SK-N-SH (cell line): ENCODE measurements at regions not wholly inside any gene's neighbourhood (a gene's known extent, or its start where the extent isn't known, plus 50 kb on each side); places are given as distances from the start of the nearest gene placed in this dataset.

ENCODE experiments used
- CTCF ChIA-PET: fragments of 300-600, 350-600 bp; formaldehyde crosslinking; extraction: SDS; loops from one replicate; lab custom pipeline; 2021; lab: Yijun Ruan, JAX
- POLR2A ChIA-PET: fragments of 350-600 bp; sonication (Branson Sonifier 250); formaldehyde crosslinking; extraction: SDS; loops from one replicate; lab custom pipeline; 2020; ENCODE audit warnings: antibody characterized with exemption, inconsistent platforms; lab: Yijun Ruan, JAX
- DNase-seq: peaks from one replicate; pipeline ENCODE4 v3.0.0; 2012
- H2AFZ ChIP-seq: fragments of 200-600 bp; sonication (generic); 2 replicates; pipeline ENCODE4 v1.8.1; 2016; ENCODE audit warnings: antibody characterized with exemption, mild to moderate bottlenecking, low read depth
- H3F3A ChIP-seq: fragments of 200-600 bp; sonication (generic); replicated peaks from 2 replicates; pipeline ENCODE3; 2016; ENCODE audit warnings: antibody characterized with exemption, mild to moderate bottlenecking; ENCODE audit not compliant: insufficient read depth
- H3K27ac ChIP-seq, 2 experiments: fragments of 200-500 bp in 1 of 2; fragments of 200-600 bp in 1 of 2; sonication (Bioruptor generic) in 1 of 2; sonication (generic), shearing (Covaris generic) in 1 of 2; 2 replicates each; pipeline versions ENCODE4 v1.5.1 to v1.6.1; 2014 to 2016; ENCODE audit warnings: low read depth in 2 of 2, inconsistent platforms in 1 of 2, low read length in 1 of 2, mild to moderate bottlenecking in 1 of 2, mixed read lengths in 1 of 2
- H3K27me3 ChIP-seq: fragments of 200-600 bp; sonication (generic), shearing (Covaris generic); 2 replicates; pipeline ENCODE4 v1.6.1; 2016; ENCODE audit warnings: mixed run types; ENCODE audit not compliant: insufficient read depth
- H3K36me3 ChIP-seq, 2 experiments: fragments of 200-500 bp in 1 of 2; fragments of 200-600 bp in 1 of 2; sonication (Bioruptor generic) in 1 of 2; sonication (generic) in 1 of 2; replicated peaks in 1 of 2; 2 replicates each; pipeline versions ENCODE3 to v1.5.1; 2014 to 2016; ENCODE audit warnings: low read length in 1 of 2, mild to moderate bottlenecking in 1 of 2; ENCODE audit not compliant: insufficient read depth in 2 of 2, control insufficient read depth in 1 of 2
- H3K4me1 ChIP-seq, 2 experiments: fragments of 200-500 bp in 1 of 2; fragments of 200-600 bp in 1 of 2; sonication (Bioruptor generic) in 1 of 2; sonication (generic), shearing (Covaris generic) in 1 of 2; 2 replicates each; pipeline versions ENCODE4 v1.5.1 to v1.6.1; 2014 to 2016; ENCODE audit warnings: low read depth in 1 of 2, low read length in 1 of 2, mixed run types in 1 of 2; ENCODE audit not compliant: insufficient read depth in 2 of 2, control insufficient read depth in 1 of 2
- H3K4me2 ChIP-seq: fragments of 200-600 bp; sonication (generic), shearing (Covaris generic); 2 replicates; pipeline ENCODE4 v1.6.1; 2017; ENCODE audit warnings: mixed run types
- H3K4me3 ChIP-seq, 2 experiments: fragments of 200-500 bp in 1 of 2; fragments of 200-600 bp in 1 of 2; sonication (Bioruptor generic) in 1 of 2; sonication (generic), shearing (Covaris generic) in 1 of 2; 2 replicates each; pipeline versions ENCODE4 v1.5.1 to v1.8.1; 2014 to 2016; ENCODE audit warnings: low read depth in 2 of 2, inconsistent platforms in 1 of 2, low read length in 1 of 2, mild to moderate bottlenecking in 1 of 2, mixed read lengths in 1 of 2, moderate library complexity in 1 of 2
- H3K79me2 ChIP-seq: fragments of 200-600 bp; sonication (generic); 2 replicates; pipeline ENCODE4 v1.8.1; 2017; ENCODE audit warnings: mild to moderate bottlenecking; ENCODE audit not compliant: insufficient read depth
- H3K9ac ChIP-seq: fragments of 200-600 bp; sonication (generic); 2 replicates; pipeline ENCODE4 v1.6.1; 2017; ENCODE audit warnings: mixed run types
- H3K9me2 ChIP-seq: fragments of 200-600 bp; sonication (generic); 2 replicates; pipeline ENCODE4 v1.6.1; 2017; ENCODE audit warnings: mixed run types
- H3K9me3 ChIP-seq: fragments of 200-600 bp; sonication (generic); 2 replicates; pipeline ENCODE4 v1.6.1; 2017; ENCODE audit warnings: mixed run types, mild to moderate bottlenecking, moderate library complexity
- H4K20me1 ChIP-seq: fragments of 200-600 bp; sonication (generic); 2 replicates; pipeline ENCODE4 v1.6.1; 2017; ENCODE audit warnings: mild to moderate bottlenecking, mixed run types; ENCODE audit not compliant: insufficient read depth
- EP300 ChIP-seq, 2 experiments: IDR thresholded peaks; 2 replicates each; pipeline versions ENCODE4 v1.4.0 to v1.6.1; 2012; ENCODE audit warnings: borderline replicate concordance in 1 of 2, low read depth in 1 of 2, low read length in 1 of 2
- FOSL2 ChIP-seq: IDR thresholded peaks from 2 replicates; pipeline ENCODE4 v1.4.0; 2012; ENCODE audit warnings: low read depth, mild to moderate bottlenecking, moderate library complexity, borderline replicate concordance
- FOXJ3 ChIP-seq: sonication (generic); formaldehyde crosslinking; IDR thresholded peaks from 2 replicates; pipeline ENCODE4 v1.5.1; 2020; ENCODE audit warnings: mild to moderate bottlenecking, missing genetic modification reagents
- FOXM1 ChIP-seq: IDR thresholded peaks from 2 replicates; pipeline ENCODE4 v1.4.0; 2012; ENCODE audit warnings: low read depth, mild to moderate bottlenecking
- GABPA ChIP-seq: IDR thresholded peaks from 2 replicates; pipeline ENCODE4 v1.4.0; 2012; ENCODE audit warnings: low read depth, mild to moderate bottlenecking
- JUND ChIP-seq: IDR thresholded peaks from 2 replicates; pipeline ENCODE4 v1.4.0; 2012
- MEF2A ChIP-seq: IDR thresholded peaks from 2 replicates; pipeline ENCODE4 v1.4.0; 2012; ENCODE audit warnings: low read depth, borderline replicate concordance
- MXI1 ChIP-seq: IDR thresholded peaks from 2 replicates; pipeline ENCODE4 v1.6.1; 2012; ENCODE audit warnings: mild to moderate bottlenecking, low read depth, low read length, improper control_type of control experiment
- NFIC ChIP-seq: IDR thresholded peaks from 2 replicates; pipeline ENCODE4 v1.4.0; 2012; ENCODE audit warnings: borderline replicate concordance
- NRF1 ChIP-seq: IDR thresholded peaks from 2 replicates; pipeline ENCODE4 v1.6.1; 2012; ENCODE audit warnings: low read depth, mild to moderate bottlenecking, low read length
- RXRA ChIP-seq: IDR thresholded peaks from 2 replicates; pipeline ENCODE4 v1.4.0; 2012; ENCODE audit warnings: low read depth, mild to moderate bottlenecking, borderline replicate concordance
- SIN3A ChIP-seq: IDR thresholded peaks from 2 replicates; pipeline ENCODE4 v1.6.1; 2012; ENCODE audit warnings: low read depth, mild to moderate bottlenecking, low read length, moderate library complexity, borderline replicate concordance
- SMC3 ChIP-seq: IDR thresholded peaks from 2 replicates; pipeline ENCODE4 v1.6.1; 2012; ENCODE audit warnings: low read depth, low read length, improper control_type of control experiment
- TCF12 ChIP-seq: IDR thresholded peaks from 2 replicates; pipeline ENCODE4 v1.4.0; 2012
- YY1 ChIP-seq: IDR thresholded peaks from 2 replicates; pipeline ENCODE4 v1.4.0; 2012; ENCODE audit warnings: low read depth, mild to moderate bottlenecking
- WGBS: methylation state at CpG from one replicate; pipeline ENCODE4 v1.1.6; 2017; ENCODE audit warnings: low lambda C conversion rate; 5-methylcytosine and 5-hydroxymethylcytosine counted together
- TF ChIP-seq, protein P1 (sequence below): fragments of 150-350 bp; IDR thresholded peaks from 2 replicates; pipeline ENCODE4 v1.6.1; 2016; ENCODE audit warnings: mild to moderate bottlenecking, low read depth, low read length
- TF ChIP-seq, protein P2 (sequence below): IDR thresholded peaks from 2 replicates; pipeline ENCODE4 v1.4.0; 2012; ENCODE audit warnings: low read depth
- TF ChIP-seq, protein P3 (sequence below): IDR thresholded peaks from 2 replicates; pipeline ENCODE4 v1.6.1; 2012; ENCODE audit warnings: mild to moderate bottlenecking, low read depth, low read length, moderate library complexity
- TF ChIP-seq, protein P4 (sequence below): IDR thresholded peaks from 2 replicates; pipeline ENCODE4; 2012
- TF ChIP-seq, protein P5 (sequence below): fragments of 200-600 bp; sonication (generic); IDR thresholded peaks from 2 replicates; pipeline ENCODE4 v1.6.1; 2017; ENCODE audit warnings: antibody characterized with exemption, mild to moderate bottlenecking, moderate library complexity
- TF ChIP-seq, protein P6 (sequence below): IDR thresholded peaks from 2 replicates; pipeline ENCODE4 v1.4.0; 2012; ENCODE audit warnings: low read depth, borderline replicate concordance
- TF ChIP-seq, protein P7 (sequence below): fragments of 150-350 bp; IDR thresholded peaks from 2 replicates; pipeline ENCODE4 v1.6.1; 2017; ENCODE audit warnings: antibody characterized with exemption, low read length, low read depth, borderline replicate concordance
- TF ChIP-seq, protein P8 (sequence below): IDR thresholded peaks from 2 replicates; pipeline ENCODE4 v1.4.0; 2012; ENCODE audit warnings: low read depth, borderline replicate concordance

DNA sequence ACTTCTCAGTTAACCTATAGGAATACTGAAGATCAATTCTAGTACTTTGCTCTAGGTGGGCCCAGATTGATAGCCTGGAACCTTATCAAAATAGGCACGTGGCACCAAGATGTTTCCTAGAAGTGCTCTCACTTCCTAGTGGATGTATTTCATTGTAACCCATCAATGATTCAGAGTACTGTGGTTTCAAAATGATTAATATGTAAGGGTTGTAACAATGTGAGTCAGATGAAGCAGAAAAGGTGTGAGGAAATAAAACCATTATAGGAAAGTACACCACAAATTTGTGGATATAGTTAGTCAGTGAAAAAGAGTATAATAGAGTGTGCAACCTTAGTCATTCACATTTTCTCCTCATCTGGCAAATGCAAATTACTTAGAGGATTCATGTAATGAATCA is 177.3 kb upstream of the FST start:
- Histone ChIP-seq H3K9ac (no peak overlapping the region), H3K36me3 (no peaks in the 10 kb centered on the region), H3K79me2 (no peaks in the 10 kb centered on the region), H3K4me2 (no peak overlapping the region), H3K4me1 (no peaks in the 10 kb centered on the region), H3K27ac (peak overlapping the region in 1 of 2 experiments; percentile 25; a peak in 1 of 4 replicates), H3K9me3 (no peaks in the 10 kb centered on the region), H3F3A (peaks cover 6% of the 10 kb centered on the region), H4K20me1 (no peaks in the 10 kb centered on the region), H3K4me3 (no peak overlapping the region), H3K27me3 (no peaks in the 10 kb centered on the region), H3K9me2 (no peaks in the 10 kb centered on the region), H2AFZ (no peak overlapping the region)
- ChIA-PET POLR2A (no interaction called here), CTCF (no interaction called here)
- 6% methylated on average over 1 of the region's 1 CpG for WGBS
- no peak for DNase-seq
- peak; percentile 79 for TF ChIP-seq TCF12
- TF ChIP-seq, protein P1, sequence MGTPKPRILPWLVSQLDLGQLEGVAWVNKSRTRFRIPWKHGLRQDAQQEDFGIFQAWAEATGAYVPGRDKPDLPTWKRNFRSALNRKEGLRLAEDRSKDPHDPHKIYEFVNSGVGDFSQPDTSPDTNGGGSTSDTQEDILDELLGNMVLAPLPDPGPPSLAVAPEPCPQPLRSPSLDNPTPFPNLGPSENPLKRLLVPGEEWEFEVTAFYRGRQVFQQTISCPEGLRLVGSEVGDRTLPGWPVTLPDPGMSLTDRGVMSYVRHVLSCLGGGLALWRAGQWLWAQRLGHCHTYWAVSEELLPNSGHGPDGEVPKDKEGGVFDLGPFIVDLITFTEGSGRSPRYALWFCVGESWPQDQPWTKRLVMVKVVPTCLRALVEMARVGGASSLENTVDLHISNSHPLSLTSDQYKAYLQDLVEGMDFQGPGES, result no peak
- TF ChIP-seq, protein P2, sequence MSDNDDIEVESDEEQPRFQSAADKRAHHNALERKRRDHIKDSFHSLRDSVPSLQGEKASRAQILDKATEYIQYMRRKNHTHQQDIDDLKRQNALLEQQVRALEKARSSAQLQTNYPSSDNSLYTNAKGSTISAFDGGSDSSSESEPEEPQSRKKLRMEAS, result peak; percentile 89
- TF ChIP-seq SIN3A, result no peak
- TF ChIP-seq NFIC, result 0 out of 2 replicates have a peak, but pooled peaks have one; percentile 41
- TF ChIP-seq, protein P3, sequence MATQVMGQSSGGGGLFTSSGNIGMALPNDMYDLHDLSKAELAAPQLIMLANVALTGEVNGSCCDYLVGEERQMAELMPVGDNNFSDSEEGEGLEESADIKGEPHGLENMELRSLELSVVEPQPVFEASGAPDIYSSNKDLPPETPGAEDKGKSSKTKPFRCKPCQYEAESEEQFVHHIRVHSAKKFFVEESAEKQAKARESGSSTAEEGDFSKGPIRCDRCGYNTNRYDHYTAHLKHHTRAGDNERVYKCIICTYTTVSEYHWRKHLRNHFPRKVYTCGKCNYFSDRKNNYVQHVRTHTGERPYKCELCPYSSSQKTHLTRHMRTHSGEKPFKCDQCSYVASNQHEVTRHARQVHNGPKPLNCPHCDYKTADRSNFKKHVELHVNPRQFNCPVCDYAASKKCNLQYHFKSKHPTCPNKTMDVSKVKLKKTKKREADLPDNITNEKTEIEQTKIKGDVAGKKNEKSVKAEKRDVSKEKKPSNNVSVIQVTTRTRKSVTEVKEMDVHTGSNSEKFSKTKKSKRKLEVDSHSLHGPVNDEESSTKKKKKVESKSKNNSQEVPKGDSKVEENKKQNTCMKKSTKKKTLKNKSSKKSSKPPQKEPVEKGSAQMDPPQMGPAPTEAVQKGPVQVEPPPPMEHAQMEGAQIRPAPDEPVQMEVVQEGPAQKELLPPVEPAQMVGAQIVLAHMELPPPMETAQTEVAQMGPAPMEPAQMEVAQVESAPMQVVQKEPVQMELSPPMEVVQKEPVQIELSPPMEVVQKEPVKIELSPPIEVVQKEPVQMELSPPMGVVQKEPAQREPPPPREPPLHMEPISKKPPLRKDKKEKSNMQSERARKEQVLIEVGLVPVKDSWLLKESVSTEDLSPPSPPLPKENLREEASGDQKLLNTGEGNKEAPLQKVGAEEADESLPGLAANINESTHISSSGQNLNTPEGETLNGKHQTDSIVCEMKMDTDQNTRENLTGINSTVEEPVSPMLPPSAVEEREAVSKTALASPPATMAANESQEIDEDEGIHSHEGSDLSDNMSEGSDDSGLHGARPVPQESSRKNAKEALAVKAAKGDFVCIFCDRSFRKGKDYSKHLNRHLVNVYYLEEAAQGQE, result no peak
- TF ChIP-seq, protein P4, sequence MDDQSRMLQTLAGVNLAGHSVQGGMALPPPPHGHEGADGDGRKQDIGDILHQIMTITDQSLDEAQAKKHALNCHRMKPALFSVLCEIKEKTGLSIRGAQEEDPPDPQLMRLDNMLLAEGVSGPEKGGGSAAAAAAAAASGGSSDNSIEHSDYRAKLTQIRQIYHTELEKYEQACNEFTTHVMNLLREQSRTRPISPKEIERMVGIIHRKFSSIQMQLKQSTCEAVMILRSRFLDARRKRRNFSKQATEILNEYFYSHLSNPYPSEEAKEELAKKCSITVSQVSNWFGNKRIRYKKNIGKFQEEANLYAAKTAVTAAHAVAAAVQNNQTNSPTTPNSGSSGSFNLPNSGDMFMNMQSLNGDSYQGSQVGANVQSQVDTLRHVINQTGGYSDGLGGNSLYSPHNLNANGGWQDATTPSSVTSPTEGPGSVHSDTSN, result peak; percentile 67
- TF ChIP-seq, protein P5, sequence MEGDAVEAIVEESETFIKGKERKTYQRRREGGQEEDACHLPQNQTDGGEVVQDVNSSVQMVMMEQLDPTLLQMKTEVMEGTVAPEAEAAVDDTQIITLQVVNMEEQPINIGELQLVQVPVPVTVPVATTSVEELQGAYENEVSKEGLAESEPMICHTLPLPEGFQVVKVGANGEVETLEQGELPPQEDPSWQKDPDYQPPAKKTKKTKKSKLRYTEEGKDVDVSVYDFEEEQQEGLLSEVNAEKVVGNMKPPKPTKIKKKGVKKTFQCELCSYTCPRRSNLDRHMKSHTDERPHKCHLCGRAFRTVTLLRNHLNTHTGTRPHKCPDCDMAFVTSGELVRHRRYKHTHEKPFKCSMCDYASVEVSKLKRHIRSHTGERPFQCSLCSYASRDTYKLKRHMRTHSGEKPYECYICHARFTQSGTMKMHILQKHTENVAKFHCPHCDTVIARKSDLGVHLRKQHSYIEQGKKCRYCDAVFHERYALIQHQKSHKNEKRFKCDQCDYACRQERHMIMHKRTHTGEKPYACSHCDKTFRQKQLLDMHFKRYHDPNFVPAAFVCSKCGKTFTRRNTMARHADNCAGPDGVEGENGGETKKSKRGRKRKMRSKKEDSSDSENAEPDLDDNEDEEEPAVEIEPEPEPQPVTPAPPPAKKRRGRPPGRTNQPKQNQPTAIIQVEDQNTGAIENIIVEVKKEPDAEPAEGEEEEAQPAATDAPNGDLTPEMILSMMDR, result no peak
- TF ChIP-seq NRF1, result no peak
- no peak for TF ChIP-seq FOXJ3 (CRISPR knock-in tag)
- no peak for TF ChIP-seq YY1
- no peak for TF ChIP-seq RXRA
- peak; percentile 59; the same call in 1 of the 2 replicates for TF ChIP-seq FOSL2
- TF ChIP-seq JUND, result peak; percentile 53
- TF ChIP-seq MXI1, result no peak
- TF ChIP-seq, protein P6, sequence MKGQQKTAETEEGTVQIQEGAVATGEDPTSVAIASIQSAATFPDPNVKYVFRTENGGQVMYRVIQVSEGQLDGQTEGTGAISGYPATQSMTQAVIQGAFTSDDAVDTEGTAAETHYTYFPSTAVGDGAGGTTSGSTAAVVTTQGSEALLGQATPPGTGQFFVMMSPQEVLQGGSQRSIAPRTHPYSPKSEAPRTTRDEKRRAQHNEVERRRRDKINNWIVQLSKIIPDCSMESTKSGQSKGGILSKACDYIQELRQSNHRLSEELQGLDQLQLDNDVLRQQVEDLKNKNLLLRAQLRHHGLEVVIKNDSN, result peak; percentile 30; the same call in 1 of the 2 replicates
- no peak for TF ChIP-seq FOXM1
- TF ChIP-seq, protein P7, sequence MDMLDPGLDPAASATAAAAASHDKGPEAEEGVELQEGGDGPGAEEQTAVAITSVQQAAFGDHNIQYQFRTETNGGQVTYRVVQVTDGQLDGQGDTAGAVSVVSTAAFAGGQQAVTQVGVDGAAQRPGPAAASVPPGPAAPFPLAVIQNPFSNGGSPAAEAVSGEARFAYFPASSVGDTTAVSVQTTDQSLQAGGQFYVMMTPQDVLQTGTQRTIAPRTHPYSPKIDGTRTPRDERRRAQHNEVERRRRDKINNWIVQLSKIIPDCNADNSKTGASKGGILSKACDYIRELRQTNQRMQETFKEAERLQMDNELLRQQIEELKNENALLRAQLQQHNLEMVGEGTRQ, result no peak
- TF ChIP-seq, protein P8, sequence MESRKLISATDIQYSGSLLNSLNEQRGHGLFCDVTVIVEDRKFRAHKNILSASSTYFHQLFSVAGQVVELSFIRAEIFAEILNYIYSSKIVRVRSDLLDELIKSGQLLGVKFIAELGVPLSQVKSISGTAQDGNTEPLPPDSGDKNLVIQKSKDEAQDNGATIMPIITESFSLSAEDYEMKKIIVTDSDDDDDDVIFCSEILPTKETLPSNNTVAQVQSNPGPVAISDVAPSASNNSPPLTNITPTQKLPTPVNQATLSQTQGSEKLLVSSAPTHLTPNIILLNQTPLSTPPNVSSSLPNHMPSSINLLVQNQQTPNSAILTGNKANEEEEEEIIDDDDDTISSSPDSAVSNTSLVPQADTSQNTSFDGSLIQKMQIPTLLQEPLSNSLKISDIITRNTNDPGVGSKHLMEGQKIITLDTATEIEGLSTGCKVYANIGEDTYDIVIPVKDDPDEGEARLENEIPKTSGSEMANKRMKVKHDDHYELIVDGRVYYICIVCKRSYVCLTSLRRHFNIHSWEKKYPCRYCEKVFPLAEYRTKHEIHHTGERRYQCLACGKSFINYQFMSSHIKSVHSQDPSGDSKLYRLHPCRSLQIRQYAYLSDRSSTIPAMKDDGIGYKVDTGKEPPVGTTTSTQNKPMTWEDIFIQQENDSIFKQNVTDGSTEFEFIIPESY, result no peak
- no peak for TF ChIP-seq SMC3
- TF ChIP-seq GABPA, result no peak
- peak in 1 of 2 experiments; percentile 52; a peak in 2 of 4 replicates for TF ChIP-seq EP300 (IDR thresholded peaks at IDR 0.05; ENCODE audit: borderline replicate concordance in 1 of 2, low read depth in 1 of 2, low read length in 1 of 2)
- no peak for TF ChIP-seq MEF2A
